NOMO-1 treated with dmso at 0.1 percent for 144 hours (cell line): ENCODE measurements at regions not wholly inside any gene's neighbourhood (a gene's known extent, or its start where the extent isn't known, plus 50 kb on each side); places are given as distances from the start of the nearest gene placed in this dataset.
"Not testable (repeated sequence)": the region's sequence is repeated elsewhere in the genome, so short reads cannot be mapped to it uniquely, and the experiment has no call there.

Experiments
- DNase-seq: peaks from one replicate; lab custom pipeline; 2025; ENCODE audit not compliant: unreplicated experiment; lab: John Stamatoyannopoulos, UW

GRCh38 chr18:25503567-25504081 is 151.7 kb upstream of the ZNF521 start:
- DNase-seq: peak; percentile 0

DNA sequence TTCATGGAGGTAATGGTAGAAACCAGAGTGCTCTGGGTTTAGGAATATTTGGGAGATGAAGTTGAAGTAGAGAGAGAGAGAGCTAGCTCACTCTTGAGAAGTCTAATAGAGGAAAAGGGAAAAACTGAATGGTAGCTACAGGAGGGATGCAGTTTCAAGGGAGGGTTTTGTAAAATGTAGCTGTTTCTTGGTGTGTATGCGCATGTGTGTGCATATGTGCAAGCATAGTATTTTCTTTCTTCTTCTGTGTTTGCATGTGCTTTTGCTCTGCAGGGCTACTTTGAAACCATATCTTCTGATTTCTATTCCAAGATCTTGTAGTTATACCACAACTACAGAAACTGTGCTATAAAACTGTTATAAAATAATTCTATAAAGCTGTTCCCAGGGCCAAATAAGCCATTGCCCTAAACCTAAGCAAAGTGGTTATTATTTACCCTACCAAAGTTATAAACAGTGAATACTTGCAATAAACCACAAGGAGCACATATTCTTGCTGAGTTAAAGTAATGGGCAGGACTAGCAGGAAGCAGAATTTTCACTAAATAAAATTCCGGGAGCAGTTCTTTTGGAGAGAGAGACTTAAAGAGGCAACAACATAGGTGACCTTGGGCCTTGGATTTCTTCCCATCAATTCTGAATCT is 145.3 kb upstream of the ZNF521 start:
- DNase-seq: no peak

DNA sequence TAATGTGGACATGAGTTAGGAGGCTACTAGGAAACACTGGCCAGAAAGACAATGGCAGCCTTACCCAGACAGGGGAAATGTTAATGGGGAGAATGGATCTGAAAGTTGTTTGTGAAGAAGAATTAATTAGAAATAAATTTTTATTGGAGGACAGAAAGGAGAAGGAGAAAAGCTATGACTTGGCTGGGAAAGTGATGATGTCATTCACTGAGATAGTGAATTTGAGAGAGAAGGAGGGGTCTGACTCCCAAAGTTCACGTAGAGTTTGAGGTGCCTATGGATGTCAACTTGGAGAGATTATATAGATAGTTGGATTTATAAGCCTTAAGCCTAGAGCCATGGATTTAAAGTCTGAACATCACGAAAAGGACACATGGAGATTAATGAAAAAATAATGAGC is 144.6 kb upstream of the ZNF521 start:
- DNase-seq: no peak

GRCh38 chr18:25495606-25496005 is 143.6 kb upstream of the ZNF521 start:
- no peak for DNase-seq

DNA sequence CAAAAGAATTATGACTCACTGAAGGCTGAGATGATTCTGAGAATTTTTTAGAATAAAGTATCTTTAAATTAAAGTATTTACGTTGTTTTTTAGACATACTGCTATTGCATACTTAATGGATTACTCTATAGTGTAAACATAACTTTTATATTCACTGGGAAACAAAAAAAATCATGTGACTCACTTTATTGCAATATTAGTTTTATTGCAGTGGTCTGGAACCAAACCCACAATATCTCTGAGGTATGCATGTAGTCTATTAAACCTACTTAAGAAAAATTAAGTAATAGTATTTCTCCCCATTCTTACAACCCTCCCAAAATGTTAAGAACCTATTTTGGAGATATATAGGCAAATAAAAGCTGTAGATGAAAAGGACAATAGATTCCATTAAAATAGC is 142.9 kb upstream of the ZNF521 start:
- DNase-seq: no peak

DNA sequence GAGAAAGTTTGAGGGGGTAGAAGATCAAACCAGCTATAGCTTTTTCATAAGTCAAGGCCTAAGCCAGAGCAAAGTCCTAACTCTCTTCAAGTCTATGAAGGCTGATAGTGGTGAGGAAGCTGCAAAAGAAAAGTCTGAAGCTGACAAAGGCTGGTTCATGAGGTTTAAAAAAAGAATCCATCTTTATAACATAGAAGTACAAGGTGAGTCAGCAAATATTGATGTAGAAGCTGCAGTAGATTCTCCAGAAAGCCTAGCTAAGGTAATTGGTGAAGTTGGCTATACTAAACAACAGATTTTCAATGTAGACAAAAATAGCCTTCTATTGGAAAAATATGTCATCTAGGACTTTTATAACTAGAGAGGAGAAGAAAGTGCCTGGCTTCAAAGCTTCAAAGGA is 141.4 kb upstream of the ZNF521 start:
- DNase-seq: no peak

GRCh38 chr18:25490316-25490715 is 138.3 kb upstream of the ZNF521 start:
- no peak for DNase-seq

DNA sequence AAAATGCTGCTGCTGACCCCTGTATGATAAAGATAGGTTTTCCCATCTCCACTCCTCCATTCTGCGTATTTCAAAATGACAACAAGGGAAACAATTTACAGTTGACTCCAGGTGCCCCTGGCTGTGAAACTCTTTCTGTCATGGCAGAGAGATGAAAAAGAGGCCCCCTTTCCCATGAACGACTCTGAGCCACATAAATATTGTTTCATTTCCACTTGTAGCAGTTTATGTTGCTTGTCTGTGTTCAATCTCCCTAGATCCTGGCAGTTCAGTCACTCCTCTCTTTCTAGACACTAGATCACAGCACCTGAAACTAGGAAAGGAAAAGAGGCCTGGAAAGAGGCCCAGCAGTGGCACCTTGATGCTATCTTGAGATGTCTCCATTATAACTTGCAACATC is 121.0 kb upstream of the ZNF521 start:
- no peak for DNase-seq

DNA sequence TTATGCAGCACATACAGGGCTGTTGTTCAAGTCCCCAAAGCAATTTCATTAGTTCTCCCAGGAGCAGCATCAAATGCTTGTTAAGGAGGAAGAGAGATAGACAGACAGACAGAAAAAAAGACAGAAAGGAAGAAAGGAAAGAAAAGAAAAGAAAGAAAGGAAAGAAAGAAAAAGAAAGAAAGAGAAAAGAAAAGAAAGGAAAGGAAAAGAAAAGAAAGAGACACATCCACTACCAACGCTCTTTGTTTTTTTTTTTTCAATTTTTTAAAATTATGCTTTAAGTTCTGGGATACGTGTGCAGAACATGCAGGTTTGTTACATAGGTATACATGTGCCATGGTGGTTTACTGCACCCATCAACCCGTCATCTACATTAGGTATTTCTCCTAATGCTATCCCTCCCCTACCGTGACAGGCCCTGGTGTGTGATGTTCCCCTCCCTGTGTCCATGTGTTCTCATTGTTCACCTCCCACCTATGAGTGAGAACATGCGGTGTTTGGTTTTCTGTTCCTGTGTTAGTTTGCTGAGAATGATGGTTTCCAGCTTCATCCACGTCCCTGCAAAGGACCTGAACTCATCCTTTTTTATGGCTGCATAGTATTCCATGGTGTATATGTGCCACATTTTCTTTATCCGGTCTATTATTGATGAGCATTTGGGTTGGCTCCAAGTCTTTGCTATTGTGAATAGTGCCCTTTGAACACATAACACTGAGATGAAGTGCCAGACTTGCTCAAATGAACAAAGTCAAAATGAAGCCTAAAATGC is 119.0 kb upstream of the ZNF521 start:
- DNase-seq: not testable (repeated sequence)

- DNase-seq: no peak
Measured at GRCh38 chr18:25470062-25470461, 118.1 kb upstream of the ZNF521 start.

DNA sequence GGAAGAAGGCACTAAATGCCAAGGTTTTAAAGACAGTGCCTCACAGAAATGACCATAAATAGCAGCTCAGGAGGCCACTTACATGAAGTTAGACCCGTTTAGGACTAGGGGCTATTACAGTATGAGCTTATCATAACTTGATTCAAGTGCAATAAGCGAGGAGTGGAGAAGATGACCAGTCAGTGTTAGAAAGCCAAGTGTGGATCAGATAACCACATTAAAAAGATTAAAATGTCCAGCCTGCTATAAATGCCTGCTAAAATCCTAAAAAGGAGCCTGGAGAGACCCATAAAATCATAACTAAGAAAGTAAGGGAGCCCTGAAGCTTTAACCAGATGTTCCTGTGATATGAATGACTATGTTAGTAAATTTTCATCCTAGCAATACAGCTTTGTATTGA is 117.5 kb upstream of the ZNF521 start:
- DNase-seq: no peak

DNA sequence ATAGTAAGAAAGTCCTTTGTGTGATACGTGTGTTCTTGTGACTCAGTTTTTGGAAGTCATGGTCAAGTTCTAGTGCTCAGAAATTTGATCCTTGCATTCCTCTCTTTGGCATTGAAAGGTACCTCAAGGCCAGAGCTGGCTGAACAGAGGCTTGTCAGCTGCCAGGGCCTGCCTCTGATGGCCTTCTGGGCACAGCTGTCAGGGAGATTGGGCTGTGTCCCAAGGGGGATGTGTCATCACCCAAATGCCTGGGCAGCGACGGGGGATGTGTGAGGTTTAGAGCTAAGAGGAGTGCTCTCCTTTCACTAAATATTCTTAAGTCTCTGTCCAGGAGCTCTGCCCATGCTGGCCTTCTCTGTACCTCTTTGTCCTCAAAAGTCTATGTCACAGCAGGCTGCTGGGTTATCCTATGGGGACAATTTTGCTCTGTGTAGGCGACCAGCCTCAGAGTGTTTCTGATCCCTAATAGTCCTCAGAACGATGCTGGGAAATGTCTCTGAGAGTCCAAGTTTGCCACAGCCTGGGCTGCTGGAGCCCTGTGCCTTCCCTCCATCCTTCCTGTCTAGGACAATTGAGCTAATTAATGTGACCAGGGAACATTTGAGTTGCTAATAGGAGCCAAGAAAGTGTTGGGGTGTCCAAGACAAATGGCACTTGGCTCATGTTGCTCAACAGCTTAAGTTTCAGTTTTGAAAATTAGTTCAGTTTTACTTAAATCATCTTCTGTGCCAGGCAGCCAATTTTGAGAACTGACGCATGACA is 115.4 kb upstream of the ZNF521 start:
- no peak for DNase-seq

DNA sequence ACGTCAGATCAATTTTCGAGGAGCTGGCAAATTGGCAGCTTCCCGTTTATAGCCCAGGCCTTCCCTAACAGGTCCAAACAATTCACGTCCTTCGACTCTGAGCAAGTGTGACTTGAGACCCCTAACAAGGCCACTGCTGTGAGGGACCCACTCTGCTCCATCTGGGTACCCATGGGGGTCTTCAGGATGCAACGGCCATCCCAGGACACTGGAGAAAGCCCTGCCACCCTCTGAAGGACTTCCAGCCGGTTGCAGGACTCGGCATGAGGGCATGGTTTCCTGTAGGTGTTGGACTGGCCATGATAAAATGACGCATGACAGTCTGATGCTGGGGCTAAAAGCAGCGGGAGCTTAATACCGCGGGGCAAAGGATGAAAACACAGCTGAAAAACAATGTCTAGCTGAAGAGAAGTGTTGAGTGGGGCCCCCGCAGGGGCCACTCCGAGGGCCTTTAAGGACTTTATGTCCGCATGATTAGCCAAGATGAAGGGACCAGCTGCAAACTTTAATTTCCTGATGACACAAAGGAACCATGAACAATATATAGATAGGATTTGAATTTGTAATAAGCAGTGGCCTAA is 113.3 kb upstream of the ZNF521 start:
- no peak for DNase-seq

- DNase-seq: no peak
Measured at GRCh38 chr18:25464227-25464626, 112.3 kb upstream of the ZNF521 start.

DNA sequence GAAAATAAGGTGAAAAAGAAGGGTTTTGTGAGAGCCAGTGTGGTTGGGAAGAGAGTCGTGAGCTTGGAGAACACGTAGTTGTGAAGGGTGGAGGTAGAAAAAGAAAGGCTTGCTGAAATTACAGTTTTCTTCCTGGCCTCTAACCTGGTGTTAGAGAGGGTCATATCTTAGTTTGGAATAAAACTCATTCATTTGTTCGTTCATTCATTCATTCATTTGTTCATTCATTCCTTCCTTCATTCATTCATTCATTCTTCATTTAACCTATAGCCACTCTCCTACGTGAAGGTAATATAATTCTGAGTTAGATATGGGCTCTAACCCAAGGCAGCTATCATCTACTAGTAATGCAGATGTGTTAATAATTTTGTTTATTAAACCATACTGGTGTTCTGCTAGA is 111.8 kb upstream of the ZNF521 start:
- DNase-seq: no peak

DNA sequence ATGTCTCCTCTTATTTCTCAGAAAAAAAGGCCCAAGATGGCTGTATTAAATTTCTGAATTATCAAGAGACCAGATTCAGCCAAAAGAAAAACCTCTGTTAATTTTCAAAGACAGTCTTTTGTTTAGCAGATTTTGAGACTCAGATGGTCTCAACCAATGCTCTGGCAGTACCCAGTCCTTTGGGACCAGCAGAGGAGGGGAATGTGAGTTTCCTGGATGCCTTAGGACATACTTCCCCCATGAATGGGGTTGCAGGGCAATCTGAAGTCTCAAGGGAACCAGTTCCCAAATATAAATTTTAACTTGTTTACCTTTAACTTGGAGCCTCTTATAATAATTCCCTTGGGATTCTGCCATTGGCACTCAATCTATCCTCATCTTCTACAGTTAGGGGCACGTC is 107.8 kb upstream of the ZNF521 start:
- no peak for DNase-seq

- no peak for DNase-seq
Measured at GRCh38 chr18:25457601-25458000, 105.6 kb upstream of the ZNF521 start.

- DNase-seq: no peak
Measured at GRCh38 chr18:25457126-25457525, 105.2 kb upstream of the ZNF521 start.

DNA sequence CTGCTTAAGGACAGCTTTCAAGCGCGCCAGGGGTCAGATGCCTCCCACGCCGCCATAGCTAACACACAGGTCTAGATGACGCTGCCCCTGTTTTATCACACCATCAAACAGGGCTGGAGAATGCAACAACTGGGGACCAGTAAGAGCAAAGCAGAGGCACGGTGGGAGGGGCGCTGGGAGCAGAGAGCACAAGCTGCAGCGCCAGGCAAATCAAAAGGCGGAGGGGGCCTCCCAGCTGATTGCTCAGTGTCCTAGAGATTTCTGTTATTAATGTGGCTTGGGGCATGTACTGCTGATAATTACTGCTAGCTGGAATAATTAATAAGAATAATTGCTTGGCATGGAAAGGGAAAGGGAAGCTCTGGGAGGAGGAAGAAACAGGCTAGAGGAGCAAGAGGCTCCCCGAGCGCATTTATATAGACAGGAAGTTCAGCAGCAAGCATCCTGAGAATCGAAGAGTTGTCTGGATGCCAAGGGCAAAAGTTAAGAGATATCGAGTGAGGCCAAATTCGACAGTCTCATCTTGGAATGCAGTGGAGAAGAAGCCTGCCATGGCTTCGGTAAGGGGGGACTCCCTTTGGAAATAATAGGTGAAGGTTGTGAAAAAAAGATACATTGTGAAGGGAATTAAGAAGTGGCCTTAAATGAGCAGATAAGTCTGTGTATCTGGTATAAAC is 104.5 kb upstream of the ZNF521 start:
- DNase-seq: no peak

- no peak for DNase-seq
Measured at GRCh38 chr18:25455646-25456045, 103.7 kb upstream of the ZNF521 start.

GRCh38 chr18:25455159-25455558 is 103.2 kb upstream of the ZNF521 start:
- no peak for DNase-seq
